SK-N-SH (cell line): ENCODE measurements at regions not wholly inside any gene's neighbourhood (a gene's known extent, or its start where the extent isn't known, plus 50 kb on each side); places are given as distances from the start of the nearest gene placed in this dataset.

Source experiments
- CTCF ChIP-seq: fragments of 200-600 bp; sonication (generic); IDR thresholded peaks from 2 replicates; pipeline ENCODE4 v1.6.1; 2017; ENCODE audit warnings: antibody characterized with exemption, mild to moderate bottlenecking, moderate library complexity
- EZH2phosphoT487 ChIP-seq: fragments of 200-600 bp; sonication (generic); IDR thresholded peaks from 2 replicates; pipeline ENCODE4 v1.6.1; 2017; ENCODE audit warnings: low read depth, mixed run types, mild to moderate bottlenecking, antibody characterized with exemption, moderate library complexity, borderline replicate concordance
- FOXJ3 ChIP-seq: sonication (generic); formaldehyde crosslinking; IDR thresholded peaks from 2 replicates; pipeline ENCODE4 v1.5.1; 2020; ENCODE audit warnings: mild to moderate bottlenecking, missing genetic modification reagents
- POLR2AphosphoS5 ChIP-seq: IDR thresholded peaks from 2 replicates; pipeline ENCODE4 v1.6.1; 2012; ENCODE audit warnings: low read depth, low read length
- RCOR1 ChIP-seq: fragments of 150-350 bp; IDR thresholded peaks from 2 replicates; pipeline ENCODE4 v1.6.1; 2017; ENCODE audit warnings: antibody characterized with exemption, low read length
- REST ChIP-seq: IDR thresholded peaks from 2 replicates; pipeline ENCODE4 v1.6.1; 2012; ENCODE audit warnings: mild to moderate bottlenecking, low read depth, low read length, moderate library complexity
- SMC3 ChIP-seq: IDR thresholded peaks from 2 replicates; pipeline ENCODE4 v1.6.1; 2012; ENCODE audit warnings: low read depth, low read length, improper control_type of control experiment
- USF2 ChIP-seq: fragments of 150-350 bp; IDR thresholded peaks from 2 replicates; pipeline ENCODE4 v1.6.1; 2017; ENCODE audit warnings: antibody characterized with exemption, low read length, low read depth, borderline replicate concordance
- ZBTB33 ChIP-seq: IDR thresholded peaks from 2 replicates; pipeline ENCODE4 v1.4.0; 2012; ENCODE audit warnings: low read depth, borderline replicate concordance
- TF ChIP-seq, protein P1 (sequence below): IDR thresholded peaks from 2 replicates; pipeline ENCODE4 v1.4.0; 2012; ENCODE audit warnings: low read depth, borderline replicate concordance

- TF ChIP-seq, protein P1, sequence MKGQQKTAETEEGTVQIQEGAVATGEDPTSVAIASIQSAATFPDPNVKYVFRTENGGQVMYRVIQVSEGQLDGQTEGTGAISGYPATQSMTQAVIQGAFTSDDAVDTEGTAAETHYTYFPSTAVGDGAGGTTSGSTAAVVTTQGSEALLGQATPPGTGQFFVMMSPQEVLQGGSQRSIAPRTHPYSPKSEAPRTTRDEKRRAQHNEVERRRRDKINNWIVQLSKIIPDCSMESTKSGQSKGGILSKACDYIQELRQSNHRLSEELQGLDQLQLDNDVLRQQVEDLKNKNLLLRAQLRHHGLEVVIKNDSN = no peak
- no peak for TF ChIP-seq CTCF
- no peak for TF ChIP-seq ZBTB33
- no peak for TF ChIP-seq FOXJ3
- no peak for TF ChIP-seq SMC3
- no peak for TF ChIP-seq POLR2AphosphoS5
- TF ChIP-seq USF2 = no peak
- TF ChIP-seq RCOR1 = no peak
- TF ChIP-seq REST = no peak
- no peak for TF ChIP-seq EZH2phosphoT487
Observed at GRCh38 chr18:28766721-28767120, 589.8 kb upstream of the CDH2 start.
